Activated CD8-positive, alpha-beta memory T cell treated with anti-CD3 and anti-CD28 coated beads, Interleukin-2, amount 10 ng/mL, durations not matched to agents 7 days and 5 days (primary cell): ENCODE measurements at regions not wholly inside any gene's neighbourhood (a gene's known extent, or its start where the extent isn't known, plus 50 kb on each side); places are given as distances from the start of the nearest gene placed in this dataset.
"Not testable (repeated sequence)": the region's sequence is repeated elsewhere in the genome, so short reads cannot be mapped to it uniquely, and the experiment has no call there.

Experiments
- ATAC-seq: fragments of 150-1000 bp; cut with Tn5 transposase; one replicate; pipeline ENCODE4 v1.10.0; 2021; ENCODE audit warnings: moderate library complexity
- CTCF ChIA-PET: fragments of 350-600 bp; sonication (Branson Sonifier 250); formaldehyde crosslinking; loops from one replicate; lab custom pipeline; 2021; ENCODE audit warnings: antibody characterized with exemption; lab: Charles Lee
- DNase-seq: peaks from one replicate; pipeline ENCODE4 v3.0.0-alpha.2; 2020
- H3K27ac Mint-ChIP-seq: one replicate; pipeline ENCODE4 v1.8.0; 2021; ENCODE audit warnings: mild to moderate bottlenecking, mixed read lengths
- H3K27me3 Mint-ChIP-seq: one replicate; pipeline ENCODE4 v1.8.0; 2021; ENCODE audit warnings: mixed read lengths
- H3K36me3 Mint-ChIP-seq: one replicate; pipeline ENCODE4 v1.8.0; 2021; ENCODE audit warnings: mild to moderate bottlenecking, mixed read lengths
- H3K4me1 Mint-ChIP-seq: one replicate; pipeline ENCODE4 v1.8.0; 2021; ENCODE audit warnings: mixed read lengths
- H3K4me3 Mint-ChIP-seq: one replicate; pipeline ENCODE4 v1.8.0; 2021; ENCODE audit warnings: mild to moderate bottlenecking, moderate library complexity, mixed read lengths
- H3K9me3 Mint-ChIP-seq: one replicate; pipeline ENCODE4 v1.8.0; 2022; ENCODE audit warnings: low read depth, mixed read lengths

DNA sequence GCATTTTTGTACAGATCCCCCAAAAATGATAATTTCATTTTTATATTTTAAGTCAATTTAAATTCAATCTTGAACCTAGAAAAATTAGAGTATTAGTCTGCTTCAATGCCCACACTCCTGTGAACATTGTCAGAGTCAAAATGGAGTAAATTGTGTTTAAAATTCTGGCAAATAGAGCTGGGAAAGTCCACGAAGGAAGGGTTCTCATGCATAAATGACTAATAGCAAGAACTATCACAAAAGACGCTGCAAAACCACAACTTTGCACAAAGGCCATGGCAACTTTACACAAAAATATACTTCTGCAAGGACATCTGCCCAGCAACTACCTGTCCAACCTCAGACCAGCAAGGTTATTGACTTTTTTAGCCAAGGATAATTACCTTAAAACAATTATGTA lies 203.2 kb upstream of the SMLR1 start:
- CTCF ChIA-PET: no interaction called here
- Mint-ChIP-seq H3K36me3 (peaks cover 23% of the 10 kb centered on the region), H3K27ac (no peak overlapping the region), H3K27me3 (no peaks in the 10 kb centered on the region), H3K4me1 (peaks cover 50% of the 10 kb centered on the region), H3K4me3 (no peak overlapping the region), H3K9me3 (peaks cover 10% of the 10 kb centered on the region)
- no peak for ATAC-seq
- DNase-seq: no peak

- H3K27ac Mint-ChIP-seq: peak overlapping the region; percentile 74
- H3K4me3 Mint-ChIP-seq: peak overlapping the region; percentile 5
- CTCF ChIA-PET: interaction anchor here (0.6 to 0.9 kb wide), 2 partner anchors 22 to 120 kb away, joined by 3 to 5 read pairs; no protein-coding TSS in a partner anchor
Observed at GRCh38 chr6:130625825-130626527, 201.2 kb upstream of the SMLR1 start.

GRCh38 chr6:130628862-130629261 lies 198.3 kb upstream of the SMLR1 start:
- Mint-ChIP-seq H3K4me3 (no peak overlapping the region), H3K4me1 (peaks cover 32% of the 10 kb centered on the region), H3K27ac (no peak overlapping the region), H3K36me3 (peaks cover 11% of the 10 kb centered on the region), H3K27me3 (no peaks in the 10 kb centered on the region), H3K9me3 (no peaks in the 10 kb centered on the region)
- no peak for ATAC-seq
- DNase-seq: no peak
- CTCF ChIA-PET: interaction anchor here (1.1 kb wide), 1 partner anchor 115 kb away, joined by 3 read pairs; no protein-coding TSS in a partner anchor

More at GRCh38 chr6:130625825-130626527, 201.2 kb upstream of the SMLR1 start:
- Mint-ChIP-seq H3K4me1 (peaks cover 47% of the 10 kb centered on the region), H3K27me3 (no peaks in the 10 kb centered on the region), H3K9me3 (peaks cover 10% of the 10 kb centered on the region), H3K36me3 (peaks cover 25% of the 10 kb centered on the region)
- DNase-seq (peak; percentile 68), ATAC-seq (peak; percentile 94)

GRCh38 chr6:130629640-130630039 lies 197.6 kb upstream of the SMLR1 start:
- Mint-ChIP-seq H3K9me3 (no peaks in the 10 kb centered on the region), H3K27ac (no peak overlapping the region), H3K4me1 (peaks cover 25% of the 10 kb centered on the region), H3K36me3 (peaks cover 11% of the 10 kb centered on the region), H3K27me3 (no peaks in the 10 kb centered on the region), H3K4me3 (no peak overlapping the region)
- no peak for DNase-seq
- no peak for ATAC-seq
- CTCF ChIA-PET: interaction anchor here (1.7 kb wide), 1 partner anchor 36 kb away, joined by 5 read pairs; no protein-coding TSS in a partner anchor

DNA sequence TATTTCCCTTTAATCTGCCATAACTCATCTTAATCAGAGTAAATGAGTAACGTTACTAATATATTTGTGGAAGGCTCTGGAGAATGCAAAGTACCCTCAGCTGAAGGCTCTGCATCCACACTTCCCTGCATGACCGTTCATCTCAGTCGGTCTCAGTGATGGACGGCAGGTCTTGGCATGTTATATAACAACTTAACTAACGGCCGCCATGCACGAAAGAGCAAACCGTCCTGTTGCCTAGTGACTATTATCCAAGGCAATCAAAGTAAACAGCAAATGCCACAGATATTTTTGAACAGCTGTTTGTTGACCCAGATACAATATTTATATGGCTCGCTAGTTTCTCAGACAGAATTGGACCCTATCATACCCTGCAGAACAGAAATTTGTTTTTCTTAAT lies 194.9 kb upstream of the SMLR1 start:
- no peak overlapping the region for H3K4me3 Mint-ChIP-seq
- ATAC-seq (no peak), DNase-seq (no peak)
- no peak overlapping the region for H3K27ac Mint-ChIP-seq
- no peaks in the 10 kb centered on the region for H3K27me3 Mint-ChIP-seq
- peaks cover 9% of the 10 kb centered on the region for H3K4me1 Mint-ChIP-seq
- CTCF ChIA-PET: no interaction called here
- H3K9me3 Mint-ChIP-seq: peaks cover 4% of the 10 kb centered on the region
- H3K36me3 Mint-ChIP-seq: peaks cover 19% of the 10 kb centered on the region

DNA sequence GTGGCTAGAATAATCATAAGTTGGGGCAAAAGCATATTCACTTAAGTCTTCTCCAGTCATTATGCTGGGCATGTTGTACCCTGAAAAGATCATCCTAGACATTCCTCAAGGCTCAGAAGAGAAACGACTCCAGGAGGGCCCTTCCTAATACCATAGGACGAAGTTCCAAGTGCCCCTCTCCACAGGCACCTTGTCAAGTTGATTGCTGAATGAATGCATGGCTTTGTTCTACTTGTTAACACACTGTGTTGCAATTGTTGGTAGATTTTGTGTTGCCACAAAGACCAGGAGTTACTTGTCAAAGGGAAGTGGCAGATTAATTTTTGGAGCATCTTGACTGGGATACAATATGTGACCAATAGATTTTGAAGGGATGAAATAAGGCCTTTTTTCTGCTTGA lies 194.3 kb upstream of the SMLR1 start:
- Mint-ChIP-seq H3K27ac (no peak overlapping the region), H3K36me3 (peaks cover 24% of the 10 kb centered on the region), H3K4me3 (no peak overlapping the region), H3K4me1 (peaks cover 9% of the 10 kb centered on the region), H3K9me3 (peaks cover 6% of the 10 kb centered on the region), H3K27me3 (no peaks in the 10 kb centered on the region)
- CTCF ChIA-PET: no interaction called here
- DNase-seq (no peak), ATAC-seq (no peak)

DNA sequence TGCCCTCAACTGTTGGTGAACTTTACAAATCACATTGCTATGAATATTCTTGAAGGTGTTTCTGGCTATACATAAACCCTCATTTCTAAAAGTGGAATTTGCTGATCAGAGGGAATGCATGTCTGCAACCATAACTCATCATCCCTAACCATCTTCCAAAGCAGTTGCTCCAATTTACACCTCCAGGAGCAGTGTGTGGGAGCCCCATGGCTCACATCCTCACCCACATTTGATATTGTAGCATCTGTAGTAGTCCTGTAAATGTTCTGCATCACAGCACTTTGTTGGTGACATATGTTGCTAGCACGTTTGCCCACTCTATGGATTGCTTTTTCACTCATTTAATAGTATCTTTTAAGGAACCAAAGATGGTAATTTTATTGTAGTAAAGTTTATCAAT lies 183.8 kb upstream of the SMLR1 start:
- Mint-ChIP-seq H3K9me3 (peaks cover 10% of the 10 kb centered on the region), H3K27me3 (no peaks in the 10 kb centered on the region), H3K4me3 (no peak overlapping the region), H3K27ac (no peak overlapping the region), H3K36me3 (peaks cover 30% of the 10 kb centered on the region), H3K4me1 (peaks cover 5% of the 10 kb centered on the region)
- DNase-seq (no peak), ATAC-seq (no peak)
- CTCF ChIA-PET: no interaction called here

DNA sequence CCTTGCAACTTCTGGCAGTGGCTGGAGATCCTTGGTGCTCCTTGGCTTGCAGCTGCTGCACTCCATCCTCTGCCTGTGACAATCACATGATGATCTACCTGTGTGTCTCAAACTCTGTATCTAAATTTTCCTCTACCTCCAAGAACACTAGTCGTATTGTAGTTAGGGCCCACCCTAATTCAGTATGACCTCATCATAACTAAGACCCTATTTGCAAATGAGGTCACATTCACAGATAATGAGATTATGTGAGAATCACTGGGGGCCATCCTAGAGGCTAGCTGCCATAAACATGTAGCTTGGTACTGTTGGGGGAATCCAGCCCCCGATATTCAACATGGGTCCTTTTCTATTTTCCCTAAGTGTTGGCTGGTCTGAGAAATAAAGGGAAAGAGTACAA lies 183.0 kb upstream of the SMLR1 start:
- Mint-ChIP-seq H3K27ac (no peak overlapping the region), H3K4me1 (peaks cover 5% of the 10 kb centered on the region), H3K4me3 (no peak overlapping the region), H3K27me3 (no peaks in the 10 kb centered on the region), H3K9me3 (peaks cover 8% of the 10 kb centered on the region), H3K36me3 (peaks cover 25% of the 10 kb centered on the region)
- CTCF ChIA-PET: no interaction called here
- no peak for DNase-seq
- ATAC-seq: no peak

DNA sequence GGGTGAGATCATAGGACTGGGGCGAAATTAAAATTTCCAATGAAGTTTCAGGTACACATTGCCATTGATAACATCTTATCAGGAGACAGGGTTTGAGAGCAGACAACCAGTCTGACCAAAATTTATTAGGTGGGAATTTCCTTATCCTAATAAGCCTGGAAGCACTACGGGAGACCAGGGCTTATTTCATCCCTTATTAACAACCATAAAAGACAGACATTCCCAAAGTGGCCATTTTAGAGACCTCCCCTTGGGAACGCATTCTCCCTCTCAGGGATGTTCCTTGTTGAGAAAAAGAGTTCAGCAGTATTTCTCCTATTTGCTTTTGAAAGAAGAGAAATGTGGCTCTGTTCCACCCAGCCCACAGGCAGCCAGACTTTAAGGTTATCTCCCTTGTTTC lies 182.4 kb upstream of the SMLR1 start:
- H3K27me3 Mint-ChIP-seq, CTCF ChIA-PET, H3K27ac Mint-ChIP-seq, H3K4me3 Mint-ChIP-seq, H3K4me1 Mint-ChIP-seq, ATAC-seq, DNase-seq: not testable (repeated sequence)
- Mint-ChIP-seq H3K9me3 (peaks cover 11% of the 10 kb centered on the region), H3K36me3 (peaks cover 21% of the 10 kb centered on the region)

- H3K27me3 Mint-ChIP-seq: no peaks in the 10 kb centered on the region
- no peak overlapping the region for H3K27ac Mint-ChIP-seq
- ATAC-seq (no peak), DNase-seq (no peak)
- CTCF ChIA-PET: interaction anchor here (1.2 kb wide), 1 partner anchor 13 kb away, joined by 3 read pairs; no protein-coding TSS in a partner anchor
- H3K9me3 Mint-ChIP-seq: peaks cover 15% of the 10 kb centered on the region
- peaks cover 22% of the 10 kb centered on the region for H3K36me3 Mint-ChIP-seq
- H3K4me1 Mint-ChIP-seq: peaks cover 8% of the 10 kb centered on the region
- H3K4me3 Mint-ChIP-seq: no peak overlapping the region
Observed at GRCh38 chr6:130647246-130647645, 180.0 kb upstream of the SMLR1 start.

DNA sequence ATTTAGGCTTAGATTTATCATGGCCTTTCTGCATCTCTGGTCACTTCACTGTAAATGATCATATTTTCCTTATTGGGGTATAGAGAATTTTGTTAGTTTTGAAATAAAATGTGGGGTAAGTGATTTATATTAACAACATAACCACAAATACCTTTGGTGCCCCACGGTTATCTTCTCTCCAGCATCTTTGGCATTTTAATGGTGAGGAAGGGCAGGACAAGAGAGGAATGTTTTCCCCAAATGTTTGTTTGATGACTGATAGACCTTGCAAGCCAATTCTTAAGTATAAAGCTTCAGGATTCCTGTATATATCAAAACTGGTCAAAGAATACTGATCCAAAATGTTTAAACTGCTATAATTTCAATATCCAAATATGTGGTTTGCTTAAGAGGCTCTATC lies 171.6 kb upstream of the SMLR1 start:
- CTCF ChIA-PET: no interaction called here
- no peak for DNase-seq
- Mint-ChIP-seq H3K4me1 (peaks cover 4% of the 10 kb centered on the region), H3K9me3 (peaks cover 3% of the 10 kb centered on the region), H3K27me3 (no peaks in the 10 kb centered on the region), H3K27ac (no peak overlapping the region), H3K4me3 (no peak overlapping the region), H3K36me3 (peaks cover 2% of the 10 kb centered on the region)
- no peak for ATAC-seq

DNA sequence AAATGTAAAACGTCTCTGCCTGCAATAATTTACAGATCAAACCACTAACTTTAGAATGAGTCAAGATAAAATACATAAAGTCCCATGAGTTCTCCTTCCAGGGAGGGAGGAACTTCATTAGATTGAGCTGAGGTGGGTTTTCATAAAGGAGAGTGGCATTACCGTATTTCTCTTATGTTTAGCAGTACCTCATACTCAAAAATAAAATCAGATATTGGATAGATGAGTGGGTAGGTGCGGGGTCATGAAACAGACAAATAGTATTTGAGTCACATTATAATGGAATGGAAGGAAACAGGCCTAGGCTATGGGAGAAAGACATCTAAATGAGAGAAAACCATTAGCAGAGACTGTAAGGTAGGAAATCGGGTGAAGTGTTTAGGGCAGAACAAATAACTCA lies 166.1 kb upstream of the SMLR1 start:
- H3K9me3 Mint-ChIP-seq: peaks cover 3% of the 10 kb centered on the region
- ATAC-seq: no peak
- no peak for DNase-seq
- no peaks in the 10 kb centered on the region for H3K4me1 Mint-ChIP-seq
- peaks cover 2% of the 10 kb centered on the region for H3K36me3 Mint-ChIP-seq
- no peak overlapping the region for H3K27ac Mint-ChIP-seq
- no peak overlapping the region for H3K4me3 Mint-ChIP-seq
- no peaks in the 10 kb centered on the region for H3K27me3 Mint-ChIP-seq
- CTCF ChIA-PET: interaction anchor here (1.0 kb wide), 1 partner anchor 14 kb away, joined by 3 read pairs; no protein-coding TSS in a partner anchor

GRCh38 chr6:130666786-130667185 lies 160.4 kb upstream of the SMLR1 start:
- ATAC-seq: no peak
- H3K27me3 Mint-ChIP-seq: no peaks in the 10 kb centered on the region
- no peaks in the 10 kb centered on the region for H3K4me1 Mint-ChIP-seq
- no peak overlapping the region for H3K27ac Mint-ChIP-seq
- no peak for DNase-seq
- peaks cover 2% of the 10 kb centered on the region for H3K36me3 Mint-ChIP-seq
- CTCF ChIA-PET: interaction anchor here (2.0 kb wide), 1 partner anchor 37 kb away, joined by 5 read pairs; no protein-coding TSS in a partner anchor
- no peak overlapping the region for H3K4me3 Mint-ChIP-seq
- peaks cover 3% of the 10 kb centered on the region for H3K9me3 Mint-ChIP-seq

DNA sequence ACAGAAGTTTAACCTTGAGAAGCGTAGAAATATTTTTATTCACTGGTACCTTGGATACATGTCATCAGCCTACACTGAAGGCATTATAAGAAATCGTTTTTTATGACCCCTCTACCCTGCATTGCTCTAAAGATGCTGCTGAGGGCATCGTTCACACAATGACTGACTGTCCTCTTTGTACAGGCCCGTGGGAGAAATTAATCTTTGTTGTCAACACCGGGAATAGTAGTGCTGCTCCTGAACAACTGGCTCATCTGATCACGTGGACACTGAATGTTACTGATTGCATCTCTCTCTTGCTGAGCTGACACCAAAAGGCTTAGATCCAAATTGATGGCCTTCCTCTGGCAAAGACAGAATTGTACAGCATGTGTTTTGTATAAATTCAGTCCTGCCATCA lies 157.1 kb upstream of the SMLR1 start:
- H3K4me1 Mint-ChIP-seq: peaks cover 2% of the 10 kb centered on the region
- no peaks in the 10 kb centered on the region for H3K27me3 Mint-ChIP-seq
- ATAC-seq (no peak), DNase-seq (no peak)
- H3K36me3 Mint-ChIP-seq: peaks cover 4% of the 10 kb centered on the region
- H3K9me3 Mint-ChIP-seq: peaks cover 2% of the 10 kb centered on the region
- no peak overlapping the region for H3K4me3 Mint-ChIP-seq
- CTCF ChIA-PET: no interaction called here
- H3K27ac Mint-ChIP-seq: no peak overlapping the region
